GM10266 (cell line): ENCODE measurements at regions not wholly inside any gene's neighbourhood (a gene's known extent, or its start where the extent isn't known, plus 50 kb on each side); places are given as distances from the start of the nearest gene placed in this dataset.
"Not testable (repeated sequence)": the region's sequence is repeated elsewhere in the genome, so short reads cannot be mapped to it uniquely, and the experiment has no call there.

Experiments used
- DNase-seq: peaks from one replicate; pipeline ENCODE4 v3.0.0; 2012; ENCODE audit errors: extremely low spot score
- CTCF ChIP-seq: IDR thresholded peaks from 2 replicates; pipeline ENCODE4 v1.5.1; 2012; ENCODE audit warnings: mild to moderate bottlenecking, low read depth; ENCODE audit not compliant: control insufficient read depth, insufficient read depth; ENCODE audit errors: missing control alignments

- DNase-seq: no peak
- TF ChIP-seq CTCF: no peak
Observed at GRCh38 chr2:210917465-210917864, 361.1 kb downstream of the CPS1 start.

GRCh38 chr2:210919128-210919527, 362.7 kb downstream of the CPS1 start:
- DNase-seq: no peak
- TF ChIP-seq CTCF: no peak

- no peak for DNase-seq
- no peak for TF ChIP-seq CTCF
Observed at GRCh38 chr2:210922419-210922818, 366.0 kb downstream of the CPS1 start.

GRCh38 chr2:210928714-210929113, 372.3 kb downstream of the CPS1 start:
- no peak for DNase-seq
- no peak for TF ChIP-seq CTCF

- TF ChIP-seq CTCF: no peak
- no peak for DNase-seq
Observed at GRCh38 chr2:210938228-210938627, 381.8 kb downstream of the CPS1 start.

GRCh38 chr2:210946395-210946794, 390.0 kb downstream of the CPS1 start:
- no peak for TF ChIP-seq CTCF

GRCh38 chr2:210950434-210951060, 394.1 kb downstream of the CPS1 start:
- DNase-seq: not testable (repeated sequence)

More at GRCh38 chr2:210946395-210946794, 390.0 kb downstream of the CPS1 start:
- DNase-seq: no peak

- DNase-seq: no peak
- TF ChIP-seq CTCF: no peak
Observed at GRCh38 chr2:210954386-210954907, 398.0 kb downstream of the CPS1 start.
